Activated CD4-positive, alpha-beta T cell treated with anti-CD3 and anti-CD28 coated beads, Interleukin-2, amount 10 ng/mL, durations not matched to agents 24 days and 14 days (primary cell): ENCODE measurements at regions not wholly inside any gene's neighbourhood (a gene's known extent, or its start where the extent isn't known, plus 50 kb on each side); places are given as distances from the start of the nearest gene placed in this dataset.
A peak's percentile ranks its signal among the peaks of the same experiment; 100 is the strongest.

ENCODE experiments used
- DNase-seq: peaks from one replicate; pipeline ENCODE4 v3.0.0; 2022
- H3K27ac Mint-ChIP-seq: one replicate; pipeline ENCODE4 v1.8.0; 2022; ENCODE audit warnings: mild to moderate bottlenecking, mixed read lengths
- H3K27me3 Mint-ChIP-seq: one replicate; pipeline ENCODE4 v1.8.0; 2022; ENCODE audit warnings: mixed read lengths
- H3K36me3 Mint-ChIP-seq: one replicate; pipeline ENCODE4 v1.8.0; 2022; ENCODE audit warnings: low read depth, mild to moderate bottlenecking, mixed read lengths
- H3K4me1 Mint-ChIP-seq: one replicate; pipeline ENCODE4 v1.8.0; 2021; ENCODE audit warnings: mixed read lengths
- H3K4me3 Mint-ChIP-seq: one replicate; pipeline ENCODE4 v1.8.0; 2022; ENCODE audit warnings: mild to moderate bottlenecking, moderate library complexity, mixed read lengths
- H3K9me3 Mint-ChIP-seq: one replicate; pipeline ENCODE4 v1.8.0; 2021; ENCODE audit warnings: mixed read lengths
- intact Hi-C: fragments of 100-400 bp; cut with micrococcal nuclease; formaldehyde crosslinking; loops from one replicate; pipeline ENCODE4 v1.15.1; 2023

DNA sequence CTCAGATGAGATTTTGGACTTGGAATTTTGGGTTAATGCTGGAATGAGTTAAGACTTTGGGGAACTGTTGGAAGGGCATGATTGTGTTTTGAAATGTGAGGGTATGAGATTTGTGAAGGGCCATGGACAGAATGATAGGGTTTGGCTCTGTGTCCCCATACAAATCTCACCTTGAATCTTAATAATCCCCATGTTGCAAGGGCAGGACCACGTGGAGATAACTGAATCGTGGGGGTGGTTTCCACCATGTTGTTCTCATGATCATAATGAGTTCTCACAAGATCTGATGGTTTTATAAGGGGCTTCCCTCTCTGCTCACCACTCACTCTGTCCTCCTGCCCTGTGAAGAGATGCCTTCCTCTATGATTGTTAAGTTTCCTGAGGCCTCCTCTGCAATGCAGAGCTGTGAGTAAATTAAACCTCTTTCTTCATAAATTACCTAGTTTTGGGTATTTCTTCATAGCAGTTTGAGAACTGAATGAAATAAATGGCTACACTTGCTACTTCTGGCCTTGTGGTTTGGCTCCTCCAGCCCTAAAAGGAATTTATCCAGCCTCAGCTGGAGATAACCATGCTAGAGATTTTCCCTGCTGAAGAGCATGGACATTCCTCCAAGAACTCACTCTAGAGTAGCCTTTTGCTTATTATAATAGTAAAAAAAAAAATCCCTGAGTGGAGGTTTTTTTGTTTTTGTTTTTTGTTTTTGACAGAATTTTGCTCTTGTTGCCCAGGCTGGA lies 144.3 kb upstream of the TFPI start:
- no peaks in the 10 kb centered on the region for H3K4me1 Mint-ChIP-seq
- intact Hi-C loops: no loop called here
- no peak overlapping the region for H3K4me3 Mint-ChIP-seq
- DNase-seq: no peak
- H3K27me3 Mint-ChIP-seq: no peaks in the 10 kb centered on the region
- H3K36me3 Mint-ChIP-seq: no peaks in the 10 kb centered on the region
- H3K9me3 Mint-ChIP-seq: no peaks in the 10 kb centered on the region
- no peak overlapping the region for H3K27ac Mint-ChIP-seq

DNA sequence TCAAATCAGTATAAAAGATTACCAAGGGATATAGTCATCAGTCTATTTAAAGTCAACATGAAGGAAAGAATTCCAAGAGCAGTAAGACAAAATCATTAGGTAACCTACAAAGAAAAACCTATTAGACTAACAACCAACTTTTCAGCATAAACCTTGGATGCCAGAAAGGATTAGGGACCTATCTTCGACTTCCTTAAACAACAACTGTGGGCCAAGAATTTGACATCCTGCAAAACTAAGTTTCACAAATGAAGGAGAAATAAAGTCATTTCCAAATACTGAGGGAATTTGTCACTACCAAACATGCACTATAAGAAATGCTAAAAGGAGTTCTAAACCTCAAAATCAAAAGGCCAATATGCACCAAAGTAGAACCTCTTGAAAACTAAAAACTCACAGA lies 147.9 kb upstream of the TFPI start:
- H3K27ac Mint-ChIP-seq: no peak overlapping the region
- H3K9me3 Mint-ChIP-seq: no peaks in the 10 kb centered on the region
- intact Hi-C loops: no loop called here
- no peak for DNase-seq
- H3K4me1 Mint-ChIP-seq: no peaks in the 10 kb centered on the region
- H3K4me3 Mint-ChIP-seq: no peak overlapping the region
- no peaks in the 10 kb centered on the region for H3K27me3 Mint-ChIP-seq
- no peaks in the 10 kb centered on the region for H3K36me3 Mint-ChIP-seq

DNA sequence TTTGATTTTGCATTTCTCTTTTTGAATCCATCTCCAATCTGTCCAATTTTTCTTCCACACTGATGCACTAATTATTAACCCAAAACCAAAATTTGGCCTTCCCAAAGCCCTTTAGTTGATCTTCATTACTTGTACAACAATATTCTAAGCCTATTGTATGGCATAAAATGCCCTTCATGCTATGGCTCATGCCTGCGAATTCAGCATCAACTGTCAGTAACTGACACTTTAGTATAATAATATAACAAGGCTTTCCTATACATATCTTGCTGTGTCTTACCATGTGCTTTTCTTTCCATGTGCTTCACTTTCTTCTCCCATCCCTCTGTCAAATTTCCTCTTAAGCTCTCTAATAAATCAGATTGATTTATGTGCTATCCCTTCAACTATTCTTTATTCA lies 154.0 kb upstream of the TFPI start:
- Mint-ChIP-seq H3K4me1 (no peaks in the 10 kb centered on the region), H3K9me3 (no peaks in the 10 kb centered on the region), H3K4me3 (no peak overlapping the region), H3K36me3 (no peaks in the 10 kb centered on the region), H3K27ac (no peak overlapping the region), H3K27me3 (no peaks in the 10 kb centered on the region)
- intact Hi-C loops: no loop called here
- DNase-seq: no peak

DNA sequence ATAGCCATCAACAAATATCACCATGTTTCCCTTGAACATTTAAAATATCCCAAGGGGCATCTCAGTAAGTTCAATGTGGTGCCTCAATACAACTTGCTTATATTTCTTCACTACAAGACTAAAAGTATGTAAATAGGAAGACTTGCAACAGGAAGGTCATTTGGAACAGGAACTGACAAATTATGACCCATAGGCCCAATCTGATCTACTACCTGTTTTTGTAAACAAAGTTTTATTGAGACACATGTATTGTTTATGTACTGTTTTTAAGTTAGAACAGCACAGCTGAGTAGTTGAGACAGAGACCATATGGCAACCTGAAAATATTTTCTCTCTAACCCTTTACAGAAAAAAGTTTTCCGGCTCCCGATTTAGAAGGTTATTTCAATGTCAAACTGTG lies 154.8 kb upstream of the TFPI start:
- no peaks in the 10 kb centered on the region for H3K36me3 Mint-ChIP-seq
- H3K9me3 Mint-ChIP-seq: no peaks in the 10 kb centered on the region
- intact Hi-C loops: no loop called here
- H3K4me1 Mint-ChIP-seq: no peaks in the 10 kb centered on the region
- H3K4me3 Mint-ChIP-seq: no peak overlapping the region
- no peaks in the 10 kb centered on the region for H3K27me3 Mint-ChIP-seq
- no peak overlapping the region for H3K27ac Mint-ChIP-seq
- DNase-seq: no peak

DNA sequence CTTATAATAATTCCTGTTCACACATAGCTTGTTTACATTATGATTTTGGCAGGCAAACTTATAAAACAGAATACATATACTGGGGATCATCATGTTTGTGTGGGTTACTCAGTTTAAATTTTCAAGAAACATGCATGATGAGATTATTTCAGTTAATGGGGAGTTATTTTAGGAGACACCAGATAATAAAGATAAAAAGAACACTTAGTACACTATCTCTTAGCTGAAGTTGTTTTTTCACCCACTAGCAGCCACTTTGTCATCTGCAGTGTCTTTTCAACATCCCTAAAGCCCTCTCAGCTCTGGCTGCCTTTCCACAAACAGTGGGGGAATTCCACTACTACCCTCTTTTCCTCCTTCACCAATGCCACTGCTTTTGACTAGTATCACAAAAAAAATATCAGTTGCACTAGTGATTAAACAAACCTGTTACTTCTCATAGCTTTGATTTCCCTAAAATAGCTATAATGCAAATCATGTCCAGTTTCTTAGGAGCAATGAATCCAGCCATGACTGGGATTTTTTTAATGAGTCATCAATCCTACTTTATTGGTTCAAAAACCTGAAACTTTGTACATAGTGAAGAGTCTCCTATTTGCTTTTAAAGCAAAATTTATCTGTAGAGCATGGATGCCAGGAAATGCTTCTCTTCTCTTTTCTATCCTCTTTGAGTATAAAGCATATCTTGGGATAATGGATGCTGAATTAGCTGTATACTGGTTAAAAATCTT lies 156.7 kb upstream of the TFPI start:
- no peaks in the 10 kb centered on the region for H3K9me3 Mint-ChIP-seq
- no peaks in the 10 kb centered on the region for H3K27me3 Mint-ChIP-seq
- H3K4me3 Mint-ChIP-seq: no peak overlapping the region
- intact Hi-C loops: no loop called here
- H3K27ac Mint-ChIP-seq: no peak overlapping the region
- no peaks in the 10 kb centered on the region for H3K36me3 Mint-ChIP-seq
- no peak for DNase-seq
- no peaks in the 10 kb centered on the region for H3K4me1 Mint-ChIP-seq

DNA sequence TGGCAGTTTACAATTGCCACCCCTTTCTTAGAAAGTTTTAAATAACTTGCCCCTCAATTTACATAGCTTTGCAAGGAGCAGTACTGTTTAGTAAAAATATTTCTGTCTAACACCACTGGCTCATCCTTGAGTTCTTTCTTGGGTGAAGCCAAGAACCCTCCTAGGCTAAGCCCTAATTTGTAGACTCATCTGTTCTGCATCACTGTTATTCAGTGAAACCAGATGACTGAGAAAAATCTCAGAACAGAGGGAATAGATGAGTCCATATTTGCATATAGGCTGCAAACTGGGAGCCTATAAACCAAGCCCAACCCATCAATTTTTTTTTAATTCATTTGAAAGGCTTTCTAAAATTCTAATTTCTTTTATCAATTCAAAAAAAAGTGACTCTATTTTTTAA lies 161.4 kb upstream of the TFPI start:
- Mint-ChIP-seq H3K27ac (no peak overlapping the region), H3K27me3 (no peaks in the 10 kb centered on the region), H3K4me3 (no peak overlapping the region), H3K36me3 (no peaks in the 10 kb centered on the region), H3K4me1 (no peaks in the 10 kb centered on the region), H3K9me3 (no peaks in the 10 kb centered on the region)
- no peak for DNase-seq
- intact Hi-C loops: no loop called here

DNA sequence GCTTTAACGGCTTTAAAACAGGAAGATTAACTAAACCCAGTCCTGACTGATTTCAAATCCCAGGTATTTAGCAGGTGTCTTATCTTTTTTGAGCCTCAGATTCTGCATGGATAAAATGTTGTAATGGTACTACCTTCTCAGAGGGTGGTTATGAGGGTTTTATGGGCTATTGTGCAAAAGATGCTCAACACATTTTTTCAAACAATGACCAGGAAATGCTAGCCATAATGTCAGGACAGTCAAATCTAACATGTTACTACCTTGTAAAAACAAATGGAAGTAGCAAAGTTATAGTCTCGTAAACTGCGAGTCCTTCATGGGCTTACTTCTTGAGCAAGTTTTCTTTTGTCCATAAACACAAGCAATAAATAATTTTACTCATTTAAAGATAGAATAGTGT lies 162.1 kb upstream of the TFPI start:
- Mint-ChIP-seq H3K27me3 (no peaks in the 10 kb centered on the region), H3K36me3 (no peaks in the 10 kb centered on the region), H3K4me3 (no peak overlapping the region), H3K4me1 (no peaks in the 10 kb centered on the region), H3K9me3 (no peaks in the 10 kb centered on the region), H3K27ac (no peak overlapping the region)
- DNase-seq: no peak
- intact Hi-C loops: no loop called here

DNA sequence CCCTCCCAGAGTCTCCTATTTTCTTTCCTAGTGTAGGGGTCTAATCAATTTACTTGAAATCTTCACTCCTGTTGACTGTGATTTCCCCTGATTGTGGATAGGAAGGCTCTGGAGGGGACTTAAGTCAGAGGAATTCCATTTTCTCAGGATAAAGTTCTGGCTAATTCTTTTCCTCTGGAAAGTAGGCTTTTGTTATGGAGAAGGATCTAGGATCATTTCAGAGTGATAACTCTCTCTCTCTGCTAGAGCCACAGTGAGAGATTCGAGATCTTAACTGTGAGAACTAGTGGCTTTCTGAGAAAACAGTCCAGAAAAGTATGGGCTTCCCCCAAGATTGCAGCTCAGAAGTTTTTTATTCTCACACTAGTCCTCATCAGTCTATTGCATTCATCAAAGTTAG lies 163.9 kb upstream of the TFPI start:
- Mint-ChIP-seq H3K27me3 (no peaks in the 10 kb centered on the region), H3K36me3 (no peaks in the 10 kb centered on the region), H3K4me3 (no peak overlapping the region), H3K4me1 (no peaks in the 10 kb centered on the region), H3K9me3 (no peaks in the 10 kb centered on the region), H3K27ac (no peak overlapping the region)
- no peak for DNase-seq
- intact Hi-C loops: no loop called here

DNA sequence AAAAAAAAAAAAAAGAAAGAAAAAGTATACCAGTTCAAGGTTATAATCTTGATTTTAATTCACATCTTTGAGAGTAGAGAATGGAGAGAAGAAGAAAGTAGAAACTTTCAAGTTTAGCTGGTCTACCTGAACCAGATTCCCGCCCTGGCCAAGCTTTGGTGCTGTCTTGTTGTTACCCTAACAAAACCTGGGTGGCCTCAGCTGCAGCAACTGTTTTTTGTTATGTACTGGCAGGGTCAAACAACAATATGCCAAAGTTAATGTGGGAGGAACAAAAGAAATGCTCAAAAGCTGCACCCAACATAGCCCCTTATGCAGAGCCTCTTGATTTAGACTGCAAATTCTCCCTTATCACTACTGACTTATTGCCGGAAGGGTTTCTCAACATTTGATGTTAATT lies 165.3 kb upstream of the TFPI start:
- Mint-ChIP-seq H3K9me3 (no peaks in the 10 kb centered on the region), H3K27ac (no peak overlapping the region), H3K4me1 (no peaks in the 10 kb centered on the region), H3K4me3 (no peak overlapping the region), H3K36me3 (no peaks in the 10 kb centered on the region), H3K27me3 (no peaks in the 10 kb centered on the region)
- no peak for DNase-seq
- intact Hi-C loops: no loop called here

DNA sequence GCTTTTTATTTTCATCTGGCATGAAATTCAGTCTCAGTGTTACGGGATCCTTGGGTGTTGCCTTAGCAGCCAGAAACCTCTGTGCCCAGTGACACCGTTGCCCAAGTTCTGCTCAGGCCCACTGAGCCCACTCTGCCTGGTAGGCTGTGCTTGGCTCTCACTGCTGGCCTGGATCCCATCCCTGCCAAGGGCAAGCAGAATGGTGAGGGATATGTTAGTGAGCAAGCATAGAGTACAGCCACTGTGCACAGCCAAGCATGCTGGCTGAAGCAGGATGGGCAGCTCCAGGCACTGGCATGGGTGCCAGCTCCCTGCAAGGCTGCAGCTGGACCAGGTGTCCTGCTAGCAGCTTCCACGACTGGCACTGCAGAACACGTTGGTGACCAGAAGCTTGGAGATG lies 194.7 kb upstream of the TFPI start:
- H3K4me1 Mint-ChIP-seq: no peaks in the 10 kb centered on the region
- no peak overlapping the region for H3K27ac Mint-ChIP-seq
- intact Hi-C loops: no loop called here
- H3K27me3 Mint-ChIP-seq: no peaks in the 10 kb centered on the region
- no peak overlapping the region for H3K4me3 Mint-ChIP-seq
- H3K36me3 Mint-ChIP-seq: no peaks in the 10 kb centered on the region
- no peaks in the 10 kb centered on the region for H3K9me3 Mint-ChIP-seq
- DNase-seq: peak; percentile 43

DNA sequence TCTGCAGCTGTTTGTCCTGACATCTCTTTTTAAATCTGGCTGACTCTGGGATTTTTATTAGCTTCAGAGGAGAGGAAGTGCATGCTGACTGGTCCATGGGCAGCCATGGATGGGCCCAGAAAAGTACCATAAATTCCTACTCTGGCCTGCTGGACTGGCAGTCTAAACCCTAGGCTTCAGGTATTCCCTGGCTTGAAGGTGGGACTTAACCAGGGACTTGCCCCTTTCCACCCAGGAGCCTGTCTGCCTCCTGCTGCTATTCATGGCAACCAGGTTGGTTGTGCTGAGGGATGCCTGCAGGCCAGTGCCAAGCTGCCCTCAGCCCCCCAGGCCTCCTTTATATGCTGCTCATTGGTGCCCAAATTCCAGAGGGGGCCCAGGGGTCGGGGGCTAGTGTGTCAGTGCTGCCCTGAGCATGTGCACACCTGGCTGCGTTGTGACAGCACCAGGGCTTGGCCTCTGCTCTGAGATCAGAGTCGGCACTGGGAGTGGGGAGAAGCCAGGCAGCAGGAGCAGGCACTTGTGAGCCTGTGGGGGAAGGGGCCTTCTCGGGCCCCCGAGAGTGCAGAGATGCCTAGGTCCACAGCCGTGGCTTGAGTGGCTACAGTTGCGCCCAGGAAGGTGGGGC lies 195.7 kb upstream of the TFPI start:
- Mint-ChIP-seq H3K4me1 (no peaks in the 10 kb centered on the region), H3K36me3 (no peaks in the 10 kb centered on the region), H3K27me3 (no peaks in the 10 kb centered on the region), H3K9me3 (no peaks in the 10 kb centered on the region), H3K4me3 (no peak overlapping the region), H3K27ac (no peak overlapping the region)
- intact Hi-C loops: no loop called here
- DNase-seq: no peak

DNA sequence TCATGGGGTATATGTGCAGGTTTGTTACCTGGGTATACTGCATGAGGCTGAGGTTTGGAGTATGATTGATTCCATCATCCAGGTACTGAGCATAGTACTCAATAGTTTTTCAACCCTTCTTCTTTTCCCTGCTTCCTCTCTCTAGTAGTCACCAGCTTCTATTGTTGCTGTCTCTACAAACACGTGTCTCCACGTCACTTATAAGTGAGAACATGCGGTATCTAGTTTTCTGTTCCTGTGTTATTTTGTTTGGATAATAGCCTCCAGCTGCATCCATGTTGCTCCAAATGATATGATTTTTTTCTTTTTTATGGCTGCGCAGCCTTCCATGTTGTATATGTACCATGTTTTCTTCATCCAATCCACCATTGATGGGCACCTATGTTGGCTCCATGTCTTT lies 214.8 kb upstream of the TFPI start:
- H3K9me3 Mint-ChIP-seq: no peaks in the 10 kb centered on the region
- no peaks in the 10 kb centered on the region for H3K4me1 Mint-ChIP-seq
- no peak for DNase-seq
- H3K27me3 Mint-ChIP-seq: no peaks in the 10 kb centered on the region
- no peak overlapping the region for H3K4me3 Mint-ChIP-seq
- intact Hi-C loops: no loop called here
- H3K36me3 Mint-ChIP-seq: no peaks in the 10 kb centered on the region
- H3K27ac Mint-ChIP-seq: no peak overlapping the region

DNA sequence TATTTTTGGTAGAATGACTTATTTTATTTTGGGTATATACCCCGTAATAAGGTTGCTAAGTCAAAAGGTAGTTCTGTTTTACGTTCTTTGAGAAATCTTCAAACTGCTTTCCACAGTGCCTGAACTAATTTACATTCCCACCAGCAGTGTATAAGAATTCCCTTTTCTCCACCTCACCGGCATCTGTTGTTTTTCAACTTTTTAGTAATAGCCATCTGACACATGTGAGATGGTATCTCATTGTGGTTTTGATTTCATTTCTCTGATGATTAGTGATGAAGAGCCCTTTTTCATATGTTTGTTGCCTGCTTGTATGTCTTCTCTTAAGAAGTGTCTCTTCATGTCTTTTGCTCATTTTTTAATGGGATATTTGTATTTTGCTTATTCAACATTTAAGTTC lies 215.2 kb upstream of the TFPI start:
- no peak for DNase-seq
- H3K9me3 Mint-ChIP-seq: no peaks in the 10 kb centered on the region
- H3K36me3 Mint-ChIP-seq: no peaks in the 10 kb centered on the region
- no peaks in the 10 kb centered on the region for H3K27me3 Mint-ChIP-seq
- H3K4me3 Mint-ChIP-seq: no peak overlapping the region
- intact Hi-C loops: no loop called here
- H3K27ac Mint-ChIP-seq: no peak overlapping the region
- no peaks in the 10 kb centered on the region for H3K4me1 Mint-ChIP-seq

DNA sequence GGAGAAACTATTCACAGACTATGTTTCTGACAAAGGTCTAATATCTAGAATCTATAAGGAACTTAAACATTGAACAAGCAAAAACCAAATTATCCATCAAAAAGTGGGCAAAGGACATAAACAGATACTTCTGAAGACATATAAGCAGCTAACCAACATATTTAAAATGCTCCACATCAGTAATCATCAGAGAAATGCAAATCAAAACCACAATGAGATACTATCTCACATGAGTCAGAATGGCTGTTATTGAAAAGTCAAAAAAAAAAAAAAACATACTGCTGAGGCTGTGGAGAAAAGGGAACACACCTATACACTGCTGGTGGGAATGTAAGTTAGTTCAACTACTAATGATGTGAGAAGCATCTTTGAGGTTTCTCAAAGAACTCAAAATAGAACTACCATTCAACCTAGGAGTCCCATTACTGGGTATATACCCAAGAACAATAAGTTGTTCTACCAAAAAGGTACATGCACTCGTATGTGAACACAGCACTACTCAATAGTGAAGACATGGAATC lies 220.4 kb upstream of the TFPI start:
- intact Hi-C loops: no loop called here
- no peak overlapping the region for H3K4me3 Mint-ChIP-seq
- H3K36me3 Mint-ChIP-seq: no peaks in the 10 kb centered on the region

More for the DNA sequence above, 220.4 kb upstream of the TFPI start:
- H3K9me3 Mint-ChIP-seq: no peaks in the 10 kb centered on the region
- H3K4me1 Mint-ChIP-seq: no peaks in the 10 kb centered on the region
- DNase-seq: no peak
- H3K27me3 Mint-ChIP-seq: no peaks in the 10 kb centered on the region
- H3K27ac Mint-ChIP-seq: no peak overlapping the region
